GM18502 (cell line): ENCODE measurements at regions not wholly inside any gene's neighbourhood (a gene's known extent, or its start where the extent isn't known, plus 50 kb on each side); places are given as distances from the start of the nearest gene placed in this dataset.
"Not testable (repeated sequence)": the region's sequence is repeated elsewhere in the genome, so short reads cannot be mapped to it uniquely, and the experiment has no call there.

Source experiments
- ATAC-seq: cut with Tn5 transposase; IDR thresholded peaks from one replicate; pipeline ENCODE4 v1.9.1; 2021; ENCODE audit warnings: mild to moderate bottlenecking; ENCODE audit not compliant: unreplicated experiment, poor library complexity

DNA sequence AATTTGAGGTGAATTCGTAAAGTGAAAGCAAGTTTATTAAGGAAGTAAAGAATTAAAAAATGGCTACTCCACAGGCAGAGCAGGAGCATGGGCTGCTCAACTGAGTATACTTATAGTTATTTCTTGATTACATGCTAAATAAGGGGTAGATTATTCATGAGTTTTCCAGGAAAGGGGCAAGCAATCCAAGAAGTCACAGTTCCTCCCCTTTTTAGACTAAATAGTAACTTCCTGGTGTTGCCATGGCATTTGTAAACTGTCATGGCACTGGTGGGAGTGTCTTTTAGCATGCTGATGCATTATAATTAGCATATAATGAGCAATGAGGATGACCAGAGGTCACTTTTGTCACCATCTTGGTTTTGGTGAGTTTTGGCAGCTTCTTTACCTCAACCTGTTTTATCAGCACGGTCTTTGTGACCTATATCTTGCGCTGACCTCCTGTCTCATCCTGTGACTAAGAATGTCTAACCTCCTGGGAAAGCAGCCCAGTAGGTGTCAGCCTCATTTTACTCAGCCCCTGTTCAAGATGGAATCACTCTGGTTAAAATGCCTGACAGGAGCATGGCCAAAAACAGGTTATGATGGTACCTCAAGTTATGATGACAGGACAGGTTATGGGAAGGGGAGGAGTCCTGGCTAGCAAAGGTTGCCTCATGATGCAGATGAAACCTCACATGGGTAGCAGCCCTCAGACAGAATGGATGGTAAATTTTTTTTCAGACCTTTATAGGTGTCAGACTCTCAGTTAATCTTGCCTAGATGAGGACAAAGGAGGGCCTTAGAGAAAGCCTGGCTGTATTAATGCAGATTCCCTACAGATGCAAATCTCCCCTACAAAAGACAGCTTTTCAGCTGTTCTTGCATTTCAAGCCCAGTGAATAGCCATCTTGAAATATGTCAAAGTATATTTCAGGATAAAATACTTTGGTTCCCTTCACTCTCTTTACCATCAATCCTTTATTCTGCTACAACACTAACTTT is 49.7 kb downstream of the SIPA1L2 start:
- ATAC-seq: no peak

DNA sequence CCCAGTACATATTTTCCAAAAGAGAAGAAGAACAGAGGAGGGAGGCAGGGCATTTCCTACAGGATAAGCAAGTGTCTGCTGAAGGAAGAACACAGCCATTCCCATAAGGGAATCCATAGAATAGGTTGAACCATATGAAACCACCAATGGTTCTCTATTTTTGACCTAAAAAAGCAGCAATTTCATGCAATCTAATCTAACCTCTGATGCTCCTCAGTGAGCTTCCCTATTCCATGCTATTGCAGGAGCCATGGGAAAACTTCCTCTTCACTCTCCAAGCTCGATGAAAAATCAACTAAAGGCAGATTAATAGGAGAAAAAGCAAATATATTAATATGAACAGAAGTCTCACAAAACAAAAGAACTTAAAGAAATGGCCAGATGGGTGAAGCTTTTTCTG is 50.5 kb downstream of the SIPA1L2 start:
- ATAC-seq: no peak

DNA sequence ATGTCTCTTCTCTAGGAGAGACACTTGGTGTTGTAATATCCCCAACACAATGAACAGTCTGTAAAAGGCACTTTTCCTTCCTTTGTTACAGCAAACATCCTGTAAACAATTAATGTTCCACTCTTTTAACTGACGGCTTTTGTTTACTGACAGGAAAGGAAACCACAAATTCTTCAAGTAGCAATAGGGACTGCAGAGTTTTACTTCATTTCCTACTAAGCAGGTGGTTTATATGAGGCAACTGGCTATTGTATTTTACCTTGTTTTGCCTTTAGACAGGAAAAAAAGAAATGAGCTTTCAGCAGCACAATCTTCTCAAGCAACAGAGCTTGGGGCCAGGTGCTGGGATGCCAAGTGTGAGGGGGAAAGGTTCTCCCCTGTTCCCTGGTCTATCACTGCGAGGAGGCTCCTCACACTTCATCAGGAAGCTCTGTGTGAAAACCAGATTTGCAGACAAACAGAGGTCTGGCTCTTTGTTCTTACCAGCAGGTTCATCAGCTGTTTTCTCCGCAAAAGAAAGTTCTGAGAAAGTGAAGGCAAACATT is 51.2 kb downstream of the SIPA1L2 start:
- ATAC-seq: no peak

DNA sequence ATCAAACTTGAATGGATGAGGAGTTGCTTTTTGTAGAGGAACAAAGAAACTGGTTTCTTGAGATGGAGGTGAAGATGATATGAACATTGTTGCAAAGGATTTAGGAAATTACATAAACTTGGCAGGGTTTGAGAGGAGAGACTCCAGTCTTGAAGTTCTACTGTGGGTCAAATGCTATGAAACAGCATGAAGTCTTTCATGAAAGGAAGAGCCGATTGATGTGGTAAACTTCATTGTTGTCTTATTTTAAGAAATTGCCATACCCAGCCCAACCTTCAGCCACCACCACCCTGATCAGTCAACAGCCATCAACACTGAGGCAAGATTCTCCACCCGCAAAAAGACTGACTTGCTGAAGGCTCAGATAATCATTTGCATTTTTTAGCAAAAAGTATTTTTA is 52.2 kb downstream of the SIPA1L2 start:
- no peak for ATAC-seq

DNA sequence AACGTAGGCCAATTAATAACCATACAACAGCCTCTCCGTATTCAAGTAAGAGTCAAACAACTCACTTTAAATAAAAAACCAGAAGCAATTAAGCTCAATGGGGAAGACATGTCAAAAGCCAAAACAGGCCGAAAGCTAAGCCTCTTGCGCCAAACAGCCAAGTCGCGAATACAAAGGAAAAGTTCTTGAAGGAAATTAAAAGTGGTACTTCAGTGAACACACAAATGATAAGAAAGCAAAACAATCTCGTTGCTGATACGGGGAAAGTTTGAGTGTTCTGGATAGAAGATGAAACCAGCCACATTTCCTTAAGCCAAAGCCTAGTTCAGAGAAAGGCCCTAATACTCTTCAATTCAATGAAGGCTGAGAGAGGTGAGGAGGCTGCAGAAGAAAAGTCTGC is 53.4 kb downstream of the SIPA1L2 start:
- ATAC-seq: no peak

DNA sequence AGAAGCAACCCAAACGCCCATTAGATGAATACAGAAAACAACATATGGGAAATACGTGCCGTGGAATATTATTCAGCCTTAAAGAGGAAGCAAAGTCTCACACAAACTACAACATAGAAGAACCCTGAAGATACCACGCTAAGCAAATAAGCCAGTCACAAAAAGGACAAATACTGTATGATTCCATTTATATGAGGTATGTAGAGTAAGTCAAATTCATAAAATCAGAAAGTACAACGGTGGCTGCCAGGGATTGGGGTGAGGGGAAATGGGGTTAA is 54.2 kb downstream of the SIPA1L2 start:
- ATAC-seq: no peak

DNA sequence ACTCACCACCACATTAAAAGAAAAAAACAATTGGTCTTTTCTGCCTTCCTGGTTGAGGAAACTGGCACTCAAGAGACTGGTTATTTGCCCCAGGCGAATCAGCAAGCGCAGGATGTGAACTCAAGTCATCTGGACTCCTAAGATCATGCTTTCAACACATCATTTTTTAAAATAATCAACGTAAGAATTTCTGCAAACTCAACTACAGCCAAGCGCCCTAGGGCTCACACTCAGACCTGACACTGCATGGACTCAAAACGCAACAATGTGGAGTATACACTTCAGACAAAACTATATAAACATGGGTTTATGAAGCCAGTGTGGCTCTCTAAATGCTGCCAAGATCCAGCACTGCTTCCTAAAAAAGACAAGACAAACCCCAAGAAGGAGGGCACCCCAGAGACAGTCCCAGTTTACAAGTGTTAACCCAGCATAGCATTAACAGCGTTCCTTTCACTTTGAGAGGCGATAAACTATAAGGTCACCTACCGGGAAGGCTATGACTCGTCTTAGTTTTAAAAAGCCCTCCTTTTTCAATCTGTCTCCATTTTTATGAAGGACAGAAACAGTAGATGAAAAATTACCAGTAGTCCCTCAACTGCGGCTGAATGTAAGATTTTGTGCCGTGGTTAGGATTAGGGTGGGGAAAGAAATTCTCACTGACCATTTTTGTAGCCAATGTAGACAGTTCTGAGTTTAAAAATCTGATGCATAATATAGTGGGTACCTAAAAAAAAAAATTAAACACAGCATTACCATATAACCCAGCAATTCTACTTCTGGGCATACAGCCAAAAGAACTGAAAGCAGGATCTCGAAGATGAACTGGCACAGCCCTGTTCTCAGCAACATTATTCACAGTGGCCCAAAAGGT is 54.8 kb downstream of the SIPA1L2 start:
- ATAC-seq: no peak

DNA sequence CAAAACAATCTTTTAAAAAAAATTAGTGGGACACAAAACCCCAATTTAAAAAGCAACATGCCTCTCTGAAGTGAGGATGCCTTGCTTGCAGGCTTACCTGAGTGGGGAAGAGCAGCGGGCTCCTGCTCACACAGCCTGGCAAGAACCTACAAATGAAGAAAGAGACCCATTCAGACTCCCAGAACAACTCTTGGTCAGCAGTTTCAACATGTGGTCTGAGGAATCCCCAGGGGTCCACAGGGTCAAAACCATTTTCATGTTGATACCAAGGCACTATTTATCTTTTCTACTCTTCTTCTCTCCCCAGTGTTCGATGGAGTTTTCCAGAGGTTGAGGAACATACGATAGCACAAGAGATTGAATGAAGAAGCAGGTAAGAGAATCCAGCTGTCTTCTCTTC is 55.9 kb downstream of the SIPA1L2 start:
- ATAC-seq: no peak

DNA sequence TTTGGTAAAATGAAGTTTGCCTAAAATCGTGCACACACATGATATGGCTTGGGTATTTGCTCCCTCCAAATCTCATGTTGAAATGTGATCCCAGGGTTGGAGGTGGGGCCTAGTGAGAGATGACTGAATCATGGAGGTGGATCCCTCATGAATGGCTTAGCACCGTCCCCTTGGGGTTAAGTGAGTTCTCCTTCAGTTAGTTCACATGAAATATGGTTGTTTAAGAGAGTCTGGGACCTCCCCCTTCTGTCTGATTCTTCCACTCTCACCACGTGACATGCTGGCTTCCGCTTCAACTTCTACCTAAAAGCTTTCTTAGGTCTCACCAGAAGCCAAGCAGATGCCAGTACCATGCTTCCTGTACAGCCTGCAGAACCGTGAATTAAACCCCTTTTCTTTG is 58.4 kb downstream of the SIPA1L2 start:
- no peak for ATAC-seq

DNA sequence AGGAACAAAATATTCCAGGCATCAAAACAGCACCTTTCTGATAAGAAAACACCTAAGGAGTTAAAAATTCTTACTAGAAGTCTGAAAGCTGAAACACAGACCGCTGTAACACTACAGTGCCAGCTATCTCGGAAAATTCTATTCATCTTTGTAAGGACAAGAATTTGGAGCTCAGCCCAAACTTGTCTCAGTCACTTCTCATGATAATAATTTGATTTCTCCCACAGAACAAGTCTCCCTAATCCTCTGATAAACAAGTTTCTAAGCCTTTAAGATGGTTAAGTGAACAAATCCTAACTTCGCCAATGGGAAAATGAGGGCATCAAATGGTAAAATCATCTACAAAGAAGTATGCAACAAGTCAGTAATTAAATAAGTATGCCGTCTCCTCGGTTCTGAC is 59.9 kb downstream of the SIPA1L2 start:
- no peak for ATAC-seq

DNA sequence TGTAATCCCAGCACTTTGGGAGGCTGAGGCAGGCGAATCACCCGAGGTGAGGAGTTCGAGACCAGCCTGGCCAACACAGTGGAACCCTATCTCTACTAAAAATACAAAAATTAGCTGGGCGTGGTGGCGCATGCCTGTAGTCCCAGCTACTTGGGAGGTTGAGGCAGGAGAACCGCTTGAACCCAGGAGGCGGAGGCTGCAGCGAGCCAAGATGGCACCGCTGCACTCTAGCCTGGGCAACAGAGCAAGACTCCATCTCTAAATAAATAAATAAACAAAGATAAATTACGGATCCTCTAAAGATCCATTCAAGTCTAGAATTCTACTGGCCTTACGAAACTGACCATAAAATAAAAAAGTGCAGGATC is 60.4 kb downstream of the SIPA1L2 start:
- ATAC-seq: not testable (repeated sequence)

DNA sequence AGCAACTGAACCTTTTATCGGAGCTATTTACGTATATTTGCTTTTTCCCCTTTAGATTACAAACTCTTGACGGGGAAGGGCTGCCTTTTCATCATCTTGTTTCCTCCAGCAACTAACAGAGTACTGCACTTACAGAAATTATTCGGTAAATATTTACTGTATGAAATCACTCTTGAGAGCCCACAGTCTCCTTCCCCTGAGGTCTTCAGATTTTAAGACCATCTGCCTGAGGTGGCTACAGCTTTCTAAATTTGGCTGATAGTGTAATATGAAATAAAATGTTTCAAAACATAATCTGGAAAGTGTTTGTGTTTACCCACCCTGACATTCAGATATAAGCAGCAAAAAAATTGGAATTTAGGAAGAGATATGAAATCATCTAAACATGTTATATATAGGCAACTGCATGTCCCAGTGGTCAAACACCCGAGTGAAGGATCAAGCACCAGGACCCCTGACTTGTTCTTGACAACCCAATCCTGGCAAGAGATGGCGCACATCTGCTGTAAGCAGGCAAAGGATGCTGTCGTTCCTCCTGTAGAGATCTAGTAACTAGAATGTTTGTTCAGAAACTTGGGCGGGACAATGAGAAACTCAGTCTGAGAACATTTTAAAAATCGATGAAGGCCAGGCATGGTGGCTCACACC is 60.9 kb downstream of the SIPA1L2 start:
- ATAC-seq: no peak

DNA sequence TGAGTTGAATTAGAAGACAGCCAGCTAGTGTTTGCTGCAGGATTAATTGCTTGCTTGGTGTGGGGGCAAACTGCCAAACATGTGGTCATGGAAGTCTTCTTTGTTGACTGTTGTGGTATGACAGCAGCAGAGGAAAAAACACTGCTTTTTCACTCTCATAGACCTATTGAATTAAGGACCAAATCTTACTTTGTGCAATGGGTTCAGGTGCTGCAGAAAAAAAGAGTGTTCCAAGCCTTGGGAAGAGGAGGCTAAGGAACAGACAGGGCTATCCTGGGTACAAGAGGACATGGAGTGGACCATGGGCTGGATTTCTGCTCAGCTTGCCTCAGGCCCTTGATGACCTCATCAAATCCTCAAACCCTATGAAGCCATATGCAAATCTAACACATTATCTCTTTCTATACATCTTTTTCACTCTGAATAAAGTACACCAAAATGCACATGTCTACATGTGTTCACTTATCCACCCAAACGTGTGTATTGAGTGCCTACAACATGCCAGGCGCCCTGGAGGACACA is 61.5 kb downstream of the SIPA1L2 start:
- ATAC-seq: no peak

DNA sequence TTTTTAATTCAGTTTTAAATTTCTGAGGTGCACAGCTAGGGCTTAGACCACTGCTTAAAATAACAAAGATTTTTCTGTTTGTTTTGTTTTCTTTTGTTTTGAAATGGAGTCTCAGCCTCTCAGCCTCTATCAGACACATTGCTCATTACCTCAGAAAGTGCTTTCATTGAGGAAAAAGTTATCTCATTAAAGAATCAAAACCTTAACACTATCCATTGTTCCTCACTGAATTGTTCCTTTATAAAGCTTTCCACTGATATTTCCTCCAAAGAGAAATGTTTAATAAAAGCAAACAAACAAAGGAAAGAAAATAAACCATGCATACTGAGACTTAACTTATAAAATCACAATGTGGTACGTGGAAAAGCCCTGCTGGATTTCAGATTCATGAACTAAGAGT is 63.8 kb downstream of the SIPA1L2 start:
- ATAC-seq: no peak

DNA sequence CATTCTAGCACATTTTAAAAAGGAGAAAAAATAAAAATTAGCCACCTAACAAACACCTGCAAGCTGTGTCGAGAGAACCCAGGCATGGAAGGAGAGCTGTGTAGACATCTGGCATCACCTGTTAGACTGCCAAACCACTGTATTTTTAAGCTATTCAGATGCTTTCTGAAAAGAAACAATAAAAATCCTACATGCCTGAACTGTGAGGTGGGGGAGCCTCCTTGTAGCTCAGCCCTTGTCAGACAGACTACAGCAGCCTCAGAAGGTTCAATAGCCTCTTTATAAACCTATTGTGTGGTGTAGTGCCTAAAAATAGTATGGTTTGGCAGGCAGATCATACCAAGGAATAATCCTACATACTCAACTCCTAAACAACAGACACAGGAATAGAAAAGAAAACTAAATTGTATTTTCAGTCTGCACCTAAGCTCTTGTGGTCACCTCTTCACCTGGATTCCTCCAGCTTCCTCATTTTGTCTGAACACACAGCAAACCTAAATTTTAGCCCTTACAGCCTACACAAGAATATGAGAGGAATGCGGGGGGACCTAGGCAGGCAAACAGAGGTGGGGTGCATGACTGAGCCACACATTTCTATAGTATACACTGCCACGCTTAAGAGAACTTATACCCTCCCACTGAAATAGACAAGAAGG is 67.0 kb downstream of the SIPA1L2 start:
- no peak for ATAC-seq

DNA sequence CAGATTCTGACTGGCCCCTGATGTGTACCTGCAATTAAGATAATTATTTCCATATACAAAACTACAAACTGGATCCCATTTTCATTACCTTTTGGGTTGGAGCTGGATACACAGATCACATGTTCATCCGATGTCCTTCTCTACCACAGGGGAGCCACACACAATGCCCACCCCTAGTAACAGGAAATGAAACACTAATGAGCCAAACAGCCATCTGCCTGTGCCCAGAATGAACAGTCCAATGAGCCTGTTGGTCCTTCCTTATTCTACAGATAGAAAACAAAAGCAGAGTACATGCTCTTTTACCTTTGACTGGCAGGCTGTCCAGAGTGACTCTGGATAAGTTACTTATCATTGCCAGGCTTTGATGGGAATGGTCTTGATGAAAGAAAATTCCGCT is 68.6 kb downstream of the SIPA1L2 start:
- ATAC-seq: no peak

DNA sequence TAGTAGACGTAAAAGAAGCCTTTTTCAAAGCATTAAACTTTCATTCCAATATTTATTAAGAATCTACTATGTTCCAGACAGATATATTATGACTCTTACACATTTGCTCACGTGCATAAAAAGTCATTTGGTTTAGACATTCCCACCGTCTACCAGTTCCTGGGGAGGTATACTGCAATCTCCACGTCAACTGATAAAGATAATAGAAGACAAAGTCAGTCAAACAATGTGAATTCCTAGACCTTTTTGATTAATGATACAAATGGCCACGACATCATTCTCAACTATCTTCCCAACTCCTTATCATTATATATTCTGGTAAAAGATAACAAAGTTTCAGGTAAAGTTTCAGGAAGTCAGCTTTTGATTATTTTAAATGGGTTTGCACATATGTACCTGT is 69.0 kb downstream of the SIPA1L2 start:
- ATAC-seq: no peak

DNA sequence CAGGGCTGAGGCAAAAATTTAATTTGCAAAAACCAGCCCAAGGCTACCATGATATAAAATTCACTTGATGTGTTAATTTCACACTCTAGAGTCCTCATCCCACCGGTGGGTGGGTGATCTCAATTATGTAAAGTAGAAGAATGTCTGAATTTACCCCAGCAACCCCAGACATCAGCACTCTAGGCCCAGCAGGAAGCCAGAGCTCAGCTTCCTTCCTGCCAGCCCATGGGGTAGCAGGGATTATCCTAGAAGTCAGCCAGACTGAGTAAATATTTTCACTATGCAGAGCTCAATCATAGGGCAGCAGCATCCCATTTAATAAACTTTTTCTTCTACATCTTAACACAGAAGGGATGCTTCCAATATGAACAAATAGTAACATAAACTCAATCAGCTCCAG is 71.0 kb downstream of the SIPA1L2 start:
- ATAC-seq: no peak

DNA sequence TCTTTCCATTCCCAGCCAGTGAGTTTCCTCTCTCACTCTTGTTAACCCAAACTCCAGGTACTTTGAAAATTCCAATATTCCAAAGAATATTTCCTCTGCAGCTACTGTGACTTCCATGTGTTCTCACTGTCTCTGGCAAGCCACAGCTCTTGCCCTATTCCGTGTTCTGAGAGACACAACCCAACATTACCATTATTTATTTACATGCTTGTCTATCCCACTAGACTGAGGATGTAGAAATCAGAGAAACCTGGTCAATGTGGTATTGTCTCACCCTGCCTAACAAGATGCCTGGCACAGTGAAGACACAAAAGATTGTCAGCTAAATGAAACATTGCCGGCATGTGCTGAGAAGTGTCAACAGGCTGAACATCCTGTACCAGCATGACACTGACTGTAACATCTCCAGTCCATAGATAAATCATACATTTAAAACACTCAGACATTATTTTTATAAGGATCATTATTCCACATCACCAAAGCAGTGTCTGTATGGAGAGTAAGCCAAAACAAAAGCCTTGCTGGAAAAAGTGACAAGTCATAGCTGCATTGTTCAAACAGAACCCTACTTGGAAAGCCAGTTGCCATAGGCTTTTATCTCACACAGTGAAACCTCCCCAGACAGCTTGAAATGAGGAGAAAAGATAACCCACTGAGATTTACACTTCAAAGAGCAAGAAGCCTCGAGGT is 72.3 kb downstream of the SIPA1L2 start:
- no peak for ATAC-seq

DNA sequence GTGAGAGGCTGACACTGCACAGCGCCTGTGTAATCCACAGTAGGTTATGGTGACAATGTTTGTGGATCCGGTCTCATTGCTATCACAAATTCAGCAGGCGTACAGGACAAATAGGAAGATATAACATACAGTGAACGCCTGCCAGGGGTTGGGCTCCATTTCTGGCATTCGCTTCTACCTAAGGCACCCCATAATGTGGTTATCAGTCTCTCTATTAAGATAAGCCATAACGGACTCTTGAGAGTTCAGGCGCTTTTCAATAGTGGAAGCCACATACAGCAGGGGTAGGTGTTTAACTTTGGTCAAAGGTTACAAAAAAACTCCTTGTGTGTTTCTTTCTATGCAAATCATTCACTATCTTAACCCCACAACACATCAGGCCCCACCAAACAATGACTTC is 72.8 kb downstream of the SIPA1L2 start:
- ATAC-seq: no peak
